CD4-positive, alpha-beta T cell treated with Interleukin-10 for 1 hour (primary cell): ENCODE measurements at regions not wholly inside any gene's neighbourhood (a gene's known extent, or its start where the extent isn't known, plus 50 kb on each side); places are given as distances from the start of the nearest gene placed in this dataset.

ENCODE experiments used
- DNase-seq: peaks from one replicate; pipeline ENCODE4 v3.0.0-alpha.2; 2020

GRCh38 chr1:68291688-68292384 is 59.5 kb upstream of the WLS start:
- DNase-seq = no peak

GRCh38 chr1:68287241-68287640 is 54.9 kb upstream of the WLS start:
- no peak for DNase-seq

DNA sequence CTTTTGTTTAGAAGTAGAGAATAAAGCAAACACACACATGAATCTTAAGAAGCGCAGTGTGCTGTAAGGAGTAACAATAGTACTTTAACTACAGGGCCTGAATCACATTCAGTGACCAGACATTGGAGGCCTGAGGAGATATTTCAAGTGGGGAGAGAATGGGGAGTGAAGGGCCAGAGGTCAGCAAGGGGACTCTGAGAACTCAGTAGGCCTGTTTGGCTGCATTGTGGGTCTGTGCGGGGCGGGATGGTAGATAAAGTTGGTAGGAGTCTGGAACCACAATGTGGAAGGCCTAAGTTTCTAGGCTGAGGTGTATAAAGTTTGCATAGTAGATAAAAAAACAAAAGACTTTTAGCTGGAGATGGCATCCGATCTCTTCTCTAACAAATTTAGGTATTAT is 52.7 kb upstream of the WLS start:
- DNase-seq = no peak

DNA sequence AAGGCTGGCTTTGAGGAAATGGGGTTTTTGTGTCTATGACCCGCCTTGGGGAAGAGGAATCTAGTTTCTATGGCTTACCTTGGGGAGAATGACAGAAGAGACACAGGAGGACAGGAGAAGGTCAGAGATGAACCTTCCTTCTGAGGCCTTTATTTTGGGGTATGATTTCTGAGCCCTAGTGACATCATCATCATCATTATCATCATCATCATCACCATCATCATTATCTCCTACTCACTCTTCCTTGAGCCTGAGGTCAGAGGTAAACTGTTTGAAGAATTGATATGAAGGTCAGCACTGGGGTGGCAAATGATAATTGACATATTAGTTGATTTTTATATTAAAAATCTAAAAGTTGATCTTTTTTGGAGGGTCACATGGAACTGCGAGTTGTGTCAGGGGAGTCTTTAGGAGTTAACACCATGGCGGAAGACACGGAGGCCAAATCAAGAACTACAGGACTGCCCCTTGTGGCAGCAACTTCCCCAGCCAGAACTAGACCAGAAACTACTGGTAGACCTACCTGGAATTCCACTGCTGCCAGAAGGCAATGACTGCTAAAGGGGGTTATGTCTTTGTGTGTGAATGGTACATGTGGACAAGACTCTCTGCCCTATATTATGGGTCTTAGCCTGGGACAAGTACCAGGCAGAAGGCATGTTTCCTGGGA is 49.8 kb upstream of the WLS start:
- no peak for DNase-seq
